ENCODE measurements at regions not wholly inside any gene's neighbourhood (a gene's known extent, or its start where the extent isn't known, plus 50 kb on each side); places are given as distances from the start of the nearest gene placed in this dataset.

DNA sequence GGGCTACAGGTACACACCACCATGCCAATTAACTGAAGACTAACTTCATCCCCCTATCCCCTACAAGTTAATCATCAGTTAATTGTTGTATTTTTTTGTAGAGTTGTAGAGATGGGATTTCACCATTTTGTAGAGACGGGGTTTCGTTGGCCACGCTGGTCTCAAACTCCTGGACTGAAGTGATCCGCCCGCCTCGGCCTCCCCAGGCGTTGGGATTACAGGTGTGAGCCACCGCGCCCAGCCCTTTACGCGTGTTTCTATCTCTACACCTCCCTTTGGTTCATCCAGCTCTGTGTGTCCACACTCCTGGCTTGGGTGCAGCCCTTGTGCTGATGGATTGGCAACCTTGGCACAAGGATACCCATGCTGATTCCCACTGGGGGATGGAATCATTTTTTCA, 258.8 kb downstream of the FAM43A start:
- POLR2A ChIA-PET, result no interaction called here
- CTCF ChIA-PET, result interaction anchor here (0.6 to 0.9 kb wide), 2 partner anchors 73 to 95 kb away, joined by 3 read pairs; no protein-coding TSS in a partner anchor
- no peak for TF ChIP-seq HOXC10 (CRISPR knock-in tag; IDR thresholded peaks at IDR 0.05)
- no peak for TF ChIP-seq ZNF768 (tag by site-specific recombination; IDR thresholded peaks at IDR 0.05)
- TF ChIP-seq HOXD13 (CRISPR knock-in tag; IDR thresholded peaks at IDR 0.05; ENCODE audit: borderline replicate concordance), result no peak
- TF ChIP-seq, protein P1, sequence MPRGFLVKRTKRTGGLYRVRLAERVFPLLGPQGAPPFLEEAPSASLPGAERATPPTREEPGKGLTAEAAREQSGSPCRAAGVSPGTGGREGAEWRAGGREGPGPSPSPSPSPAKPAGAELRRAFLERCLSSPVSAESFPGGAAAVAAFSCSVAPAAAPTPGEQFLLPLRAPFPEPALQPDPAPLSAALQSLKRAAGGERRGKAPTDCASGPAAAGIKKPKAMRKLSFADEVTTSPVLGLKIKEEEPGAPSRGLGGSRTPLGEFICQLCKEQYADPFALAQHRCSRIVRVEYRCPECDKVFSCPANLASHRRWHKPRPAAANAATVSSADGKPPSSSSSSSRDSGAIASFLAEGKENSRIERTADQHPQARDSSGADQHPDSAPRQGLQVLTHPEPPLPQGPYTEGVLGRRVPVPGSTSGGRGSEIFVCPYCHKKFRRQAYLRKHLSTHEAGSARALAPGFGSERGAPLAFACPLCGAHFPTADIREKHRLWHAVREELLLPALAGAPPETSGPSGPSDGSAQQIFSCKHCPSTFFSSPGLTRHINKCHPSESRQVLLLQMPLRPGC (tag by site-specific recombination; IDR thresholded peaks at IDR 0.05), result no peak
- no peak for TF ChIP-seq KLF10 (tag by site-specific recombination; IDR thresholded peaks at IDR 0.05)
- TF ChIP-seq, protein P2, sequence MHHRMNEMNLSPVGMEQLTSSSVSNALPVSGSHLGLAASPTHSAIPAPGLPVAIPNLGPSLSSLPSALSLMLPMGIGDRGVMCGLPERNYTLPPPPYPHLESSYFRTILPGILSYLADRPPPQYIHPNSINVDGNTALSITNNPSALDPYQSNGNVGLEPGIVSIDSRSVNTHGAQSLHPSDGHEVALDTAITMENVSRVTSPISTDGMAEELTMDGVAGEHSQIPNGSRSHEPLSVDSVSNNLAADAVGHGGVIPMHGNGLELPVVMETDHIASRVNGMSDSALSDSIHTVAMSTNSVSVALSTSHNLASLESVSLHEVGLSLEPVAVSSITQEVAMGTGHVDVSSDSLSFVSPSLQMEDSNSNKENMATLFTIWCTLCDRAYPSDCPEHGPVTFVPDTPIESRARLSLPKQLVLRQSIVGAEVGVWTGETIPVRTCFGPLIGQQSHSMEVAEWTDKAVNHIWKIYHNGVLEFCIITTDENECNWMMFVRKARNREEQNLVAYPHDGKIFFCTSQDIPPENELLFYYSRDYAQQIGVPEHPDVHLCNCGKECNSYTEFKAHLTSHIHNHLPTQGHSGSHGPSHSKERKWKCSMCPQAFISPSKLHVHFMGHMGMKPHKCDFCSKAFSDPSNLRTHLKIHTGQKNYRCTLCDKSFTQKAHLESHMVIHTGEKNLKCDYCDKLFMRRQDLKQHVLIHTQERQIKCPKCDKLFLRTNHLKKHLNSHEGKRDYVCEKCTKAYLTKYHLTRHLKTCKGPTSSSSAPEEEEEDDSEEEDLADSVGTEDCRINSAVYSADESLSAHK (tag by site-specific recombination; IDR thresholded peaks at IDR 0.05), result no peak
- no peak for TF ChIP-seq ZBTB20 (tag by site-specific recombination; IDR thresholded peaks at IDR 0.05)
- TF ChIP-seq ZNF140 (tag by site-specific recombination; IDR thresholded peaks at IDR 0.05), result no peak
- TF ChIP-seq ZNF426 (tag by site-specific recombination; IDR thresholded peaks at IDR 0.05), result no peak
- TF ChIP-seq, protein P3, sequence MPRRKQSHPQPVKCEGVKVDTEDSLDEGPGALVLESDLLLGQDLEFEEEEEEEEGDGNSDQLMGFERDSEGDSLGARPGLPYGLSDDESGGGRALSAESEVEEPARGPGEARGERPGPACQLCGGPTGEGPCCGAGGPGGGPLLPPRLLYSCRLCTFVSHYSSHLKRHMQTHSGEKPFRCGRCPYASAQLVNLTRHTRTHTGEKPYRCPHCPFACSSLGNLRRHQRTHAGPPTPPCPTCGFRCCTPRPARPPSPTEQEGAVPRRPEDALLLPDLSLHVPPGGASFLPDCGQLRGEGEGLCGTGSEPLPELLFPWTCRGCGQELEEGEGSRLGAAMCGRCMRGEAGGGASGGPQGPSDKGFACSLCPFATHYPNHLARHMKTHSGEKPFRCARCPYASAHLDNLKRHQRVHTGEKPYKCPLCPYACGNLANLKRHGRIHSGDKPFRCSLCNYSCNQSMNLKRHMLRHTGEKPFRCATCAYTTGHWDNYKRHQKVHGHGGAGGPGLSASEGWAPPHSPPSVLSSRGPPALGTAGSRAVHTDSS (tag by site-specific recombination; IDR thresholded peaks at IDR 0.05), result no peak
- no peaks in the 10 kb centered on the region for H3K36me3 ChIP-seq (ENCODE audit: control insufficient read depth in 2 of 2, insufficient read depth in 1 of 2, low read length in 2 of 2)
- no peak overlapping the region for H3K27ac ChIP-seq (ENCODE audit: extremely low read depth, low read depth, low read length)
- no peak overlapping the region for H3K4me3 ChIP-seq (ENCODE audit: low read depth, low read length)
- no peaks in the 10 kb centered on the region for H3K4me1 ChIP-seq (ENCODE audit: control insufficient read depth, insufficient read depth, low read length)
- no peaks in the 10 kb centered on the region for H3K9me3 ChIP-seq (ENCODE audit: control insufficient read depth, insufficient read depth, low read depth, low read length)

DNA sequence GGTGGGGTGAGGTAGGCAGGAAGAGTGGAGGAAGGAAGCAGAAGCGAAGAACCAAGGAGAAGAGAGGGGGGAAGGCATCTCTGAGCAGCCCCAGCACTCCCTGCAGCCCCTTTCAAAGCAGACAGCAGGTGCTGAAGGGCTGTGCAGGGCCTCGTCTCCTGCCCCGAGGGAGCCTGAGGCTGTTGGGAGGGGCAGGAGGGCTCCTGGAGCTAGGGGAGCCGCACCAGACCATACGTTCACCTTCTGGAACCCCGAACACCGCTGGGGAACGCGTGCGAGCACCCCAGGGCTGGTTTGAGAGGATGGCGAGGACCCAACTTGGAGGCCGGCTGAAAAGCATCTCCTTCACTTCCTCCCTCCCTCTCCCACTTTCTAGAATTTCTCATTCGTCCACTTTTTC, 259.8 kb downstream of the FAM43A start:
- Histone ChIP-seq H3K4me3 (ENCODE audit: low read depth, low read length) (no peak overlapping the region), H3K4me1 (ENCODE audit: control insufficient read depth, insufficient read depth, low read length) (no peaks in the 10 kb centered on the region), H3K27ac (ENCODE audit: extremely low read depth, low read depth, low read length) (no peak overlapping the region), H3K9me3 (ENCODE audit: control insufficient read depth, insufficient read depth, low read depth, low read length) (no peaks in the 10 kb centered on the region), H3K36me3 (ENCODE audit: control insufficient read depth in 2 of 2, insufficient read depth in 1 of 2, low read length in 2 of 2) (no peaks in the 10 kb centered on the region)
- ChIA-PET POLR2A (no interaction called here), CTCF (no interaction called here)
- TF ChIP-seq, protein P4, sequence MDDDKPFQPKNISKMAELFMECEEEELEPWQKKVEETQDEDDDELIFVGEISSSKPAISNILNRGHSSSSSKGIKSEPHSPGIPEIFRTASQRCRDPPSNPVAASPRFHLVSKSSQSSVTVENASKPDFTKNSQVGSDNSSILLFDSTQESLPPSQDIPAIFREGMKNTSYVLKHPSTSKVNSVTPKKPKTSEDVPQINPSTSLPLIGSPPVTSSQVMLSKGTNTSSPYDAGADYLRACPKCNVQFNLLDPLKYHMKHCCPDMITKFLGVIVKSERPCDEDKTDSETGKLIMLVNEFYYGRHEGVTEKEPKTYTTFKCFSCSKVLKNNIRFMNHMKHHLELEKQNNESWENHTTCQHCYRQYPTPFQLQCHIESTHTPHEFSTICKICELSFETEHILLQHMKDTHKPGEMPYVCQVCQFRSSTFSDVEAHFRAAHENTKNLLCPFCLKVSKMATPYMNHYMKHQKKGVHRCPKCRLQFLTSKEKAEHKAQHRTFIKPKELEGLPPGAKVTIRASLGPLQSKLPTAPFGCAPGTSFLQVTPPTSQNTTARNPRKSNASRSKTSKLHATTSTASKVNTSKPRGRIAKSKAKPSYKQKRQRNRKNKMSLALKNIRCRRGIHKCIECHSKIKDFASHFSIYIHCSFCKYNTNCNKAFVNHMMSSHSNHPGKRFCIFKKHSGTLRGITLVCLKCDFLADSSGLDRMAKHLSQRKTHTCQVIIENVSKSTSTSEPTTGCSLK (tag by site-specific recombination; IDR thresholded peaks at IDR 0.05), result no peak

DNA sequence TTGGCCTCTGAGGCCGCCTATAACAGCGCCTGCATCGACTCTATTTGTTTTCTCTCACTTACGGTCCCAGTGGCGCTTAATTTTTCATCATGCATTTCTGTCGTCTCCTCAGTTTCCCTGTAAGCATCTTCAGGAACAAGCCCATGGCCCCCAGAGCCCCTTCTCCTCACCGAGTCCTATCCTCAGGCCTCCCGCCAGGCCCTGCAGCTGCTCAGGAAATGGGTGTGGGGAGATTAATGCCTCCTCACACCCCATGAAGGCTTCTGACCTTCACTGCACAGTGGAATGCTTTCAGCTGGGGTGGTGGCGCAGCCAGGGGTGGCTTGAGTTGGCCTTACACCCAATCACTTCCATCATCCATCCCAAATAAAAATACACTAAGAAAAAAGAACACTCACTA, 260.4 kb downstream of the FAM43A start:
- Histone ChIP-seq H3K4me3 (ENCODE audit: low read depth, low read length) (no peak overlapping the region), H3K36me3 (ENCODE audit: control insufficient read depth in 2 of 2, insufficient read depth in 1 of 2, low read length in 2 of 2) (no peaks in the 10 kb centered on the region), H3K9me3 (ENCODE audit: control insufficient read depth, insufficient read depth, low read depth, low read length) (no peaks in the 10 kb centered on the region), H3K27ac (ENCODE audit: extremely low read depth, low read depth, low read length) (no peak overlapping the region), H3K4me1 (ENCODE audit: control insufficient read depth, insufficient read depth, low read length) (no peaks in the 10 kb centered on the region)
- ChIA-PET CTCF (no interaction called here), POLR2A (no interaction called here)
- no peak for TF ChIP-seq GLIS2 (tag by site-specific recombination; IDR thresholded peaks at IDR 0.05)
- TF ChIP-seq ZNF292 (tag by site-specific recombination; IDR thresholded peaks at IDR 0.05; ENCODE audit: borderline replicate concordance, low read depth), result no peak
- TF ChIP-seq, protein P5, sequence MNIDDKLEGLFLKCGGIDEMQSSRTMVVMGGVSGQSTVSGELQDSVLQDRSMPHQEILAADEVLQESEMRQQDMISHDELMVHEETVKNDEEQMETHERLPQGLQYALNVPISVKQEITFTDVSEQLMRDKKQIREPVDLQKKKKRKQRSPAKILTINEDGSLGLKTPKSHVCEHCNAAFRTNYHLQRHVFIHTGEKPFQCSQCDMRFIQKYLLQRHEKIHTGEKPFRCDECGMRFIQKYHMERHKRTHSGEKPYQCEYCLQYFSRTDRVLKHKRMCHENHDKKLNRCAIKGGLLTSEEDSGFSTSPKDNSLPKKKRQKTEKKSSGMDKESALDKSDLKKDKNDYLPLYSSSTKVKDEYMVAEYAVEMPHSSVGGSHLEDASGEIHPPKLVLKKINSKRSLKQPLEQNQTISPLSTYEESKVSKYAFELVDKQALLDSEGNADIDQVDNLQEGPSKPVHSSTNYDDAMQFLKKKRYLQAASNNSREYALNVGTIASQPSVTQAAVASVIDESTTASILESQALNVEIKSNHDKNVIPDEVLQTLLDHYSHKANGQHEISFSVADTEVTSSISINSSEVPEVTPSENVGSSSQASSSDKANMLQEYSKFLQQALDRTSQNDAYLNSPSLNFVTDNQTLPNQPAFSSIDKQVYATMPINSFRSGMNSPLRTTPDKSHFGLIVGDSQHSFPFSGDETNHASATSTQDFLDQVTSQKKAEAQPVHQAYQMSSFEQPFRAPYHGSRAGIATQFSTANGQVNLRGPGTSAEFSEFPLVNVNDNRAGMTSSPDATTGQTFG (tag by site-specific recombination; IDR thresholded peaks at IDR 0.05; ENCODE audit: borderline replicate concordance), result no peak
- TF ChIP-seq, protein P2 (tag by site-specific recombination; IDR thresholded peaks at IDR 0.05), result no peak
- no peak for TF ChIP-seq ZNF777 (tag by site-specific recombination; IDR thresholded peaks at IDR 0.05; ENCODE audit: borderline replicate concordance)
- no peak for TF ChIP-seq YY2 (tag by site-specific recombination; IDR thresholded peaks at IDR 0.05)
- TF ChIP-seq ZNF274 (IDR thresholded peaks at IDR 0.05; ENCODE audit: low read length), result no peak
- no peak for TF ChIP-seq ZNF274 (tag by site-specific recombination; IDR thresholded peaks at IDR 0.05; ENCODE audit: borderline replicate concordance)
- no peak for TF ChIP-seq ZNF324 (tag by site-specific recombination; IDR thresholded peaks at IDR 0.05)
